ENCODE measurements at regions not wholly inside any gene's neighbourhood (a gene's known extent, or its start where the extent isn't known, plus 50 kb on each side); places are given as distances from the start of the nearest gene placed in this dataset.

DNA sequence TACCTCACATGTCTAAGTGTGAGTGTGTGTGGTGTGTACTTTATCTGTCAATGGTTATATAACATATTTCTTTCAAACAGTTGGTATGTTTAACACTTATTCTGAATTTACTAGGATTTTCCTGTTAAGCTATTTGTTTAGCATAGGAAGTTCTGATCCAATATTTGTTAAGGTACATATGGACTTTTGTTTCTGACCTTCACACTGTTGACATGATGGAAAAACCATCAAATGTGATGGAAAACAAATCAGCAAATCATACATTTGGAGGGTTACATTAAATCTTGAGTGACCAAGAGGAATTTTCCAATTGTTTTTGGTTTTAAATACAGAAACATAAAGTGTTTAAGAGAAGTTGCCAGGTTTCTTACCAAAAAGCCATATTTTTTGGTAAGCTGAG lies 638.9 kb downstream of the STK39 start:
- TF ChIP-seq, protein P1, sequence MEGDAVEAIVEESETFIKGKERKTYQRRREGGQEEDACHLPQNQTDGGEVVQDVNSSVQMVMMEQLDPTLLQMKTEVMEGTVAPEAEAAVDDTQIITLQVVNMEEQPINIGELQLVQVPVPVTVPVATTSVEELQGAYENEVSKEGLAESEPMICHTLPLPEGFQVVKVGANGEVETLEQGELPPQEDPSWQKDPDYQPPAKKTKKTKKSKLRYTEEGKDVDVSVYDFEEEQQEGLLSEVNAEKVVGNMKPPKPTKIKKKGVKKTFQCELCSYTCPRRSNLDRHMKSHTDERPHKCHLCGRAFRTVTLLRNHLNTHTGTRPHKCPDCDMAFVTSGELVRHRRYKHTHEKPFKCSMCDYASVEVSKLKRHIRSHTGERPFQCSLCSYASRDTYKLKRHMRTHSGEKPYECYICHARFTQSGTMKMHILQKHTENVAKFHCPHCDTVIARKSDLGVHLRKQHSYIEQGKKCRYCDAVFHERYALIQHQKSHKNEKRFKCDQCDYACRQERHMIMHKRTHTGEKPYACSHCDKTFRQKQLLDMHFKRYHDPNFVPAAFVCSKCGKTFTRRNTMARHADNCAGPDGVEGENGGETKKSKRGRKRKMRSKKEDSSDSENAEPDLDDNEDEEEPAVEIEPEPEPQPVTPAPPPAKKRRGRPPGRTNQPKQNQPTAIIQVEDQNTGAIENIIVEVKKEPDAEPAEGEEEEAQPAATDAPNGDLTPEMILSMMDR (IDR thresholded peaks at IDR 0.05): no peak

DNA sequence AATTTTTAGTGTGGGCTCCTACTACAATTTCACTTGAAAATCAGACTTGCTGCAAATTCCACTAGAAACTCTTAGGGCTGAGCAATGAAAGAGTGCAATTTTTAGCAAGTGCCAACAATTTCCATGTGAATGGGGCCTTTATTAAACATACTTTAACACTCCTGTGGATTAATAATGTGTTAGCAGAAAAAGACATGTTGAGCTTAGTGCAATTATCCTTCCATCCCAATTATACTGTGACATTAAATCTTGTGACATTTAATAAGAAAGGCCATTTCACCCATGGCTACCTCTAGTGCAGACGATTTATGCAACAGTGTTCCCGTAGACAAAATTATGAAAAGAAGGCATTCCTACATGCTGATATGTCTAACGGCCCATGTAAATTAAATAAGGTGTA lies 639.7 kb downstream of the STK39 start:
- TF ChIP-seq, protein P1 (IDR thresholded peaks at IDR 0.05): no peak

DNA sequence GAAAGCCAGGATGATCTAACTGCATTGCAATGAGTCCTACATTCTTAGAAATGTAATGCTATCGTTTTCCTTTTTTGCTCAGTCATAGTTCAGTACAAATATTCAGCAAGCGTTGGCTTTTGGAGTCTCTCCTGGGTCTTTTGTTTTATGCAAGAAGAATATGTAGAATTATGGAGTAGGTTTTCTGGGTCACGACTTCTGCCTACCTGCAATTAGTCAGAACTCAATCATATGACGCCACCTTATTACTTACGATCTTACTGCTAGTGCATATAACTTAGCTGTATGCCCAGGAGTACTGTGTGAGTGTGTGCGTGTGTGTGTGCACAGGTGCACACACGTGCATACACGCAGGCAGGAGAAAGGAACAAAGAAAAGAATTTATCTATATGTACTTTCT lies 640.2 kb downstream of the STK39 start:
- TF ChIP-seq, protein P1 (IDR thresholded peaks at IDR 0.05): no peak

DNA sequence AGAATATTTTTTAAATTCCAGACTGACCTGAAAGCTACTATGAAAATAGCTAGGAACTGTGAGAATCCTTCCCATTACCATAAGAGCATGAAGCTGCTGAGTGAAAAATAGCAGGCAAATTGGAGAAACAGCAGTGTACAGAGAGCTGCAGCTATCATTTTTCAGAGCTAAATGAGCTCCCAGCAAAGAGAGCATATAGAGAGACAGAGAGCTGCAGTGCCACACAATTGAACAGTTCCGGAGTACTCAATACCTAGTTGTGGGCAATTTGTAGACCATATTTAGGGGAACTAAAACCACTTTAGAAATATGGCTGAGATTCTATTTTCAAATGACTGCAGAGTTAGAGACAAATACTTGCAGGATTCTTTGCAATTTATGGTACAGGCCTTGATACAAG lies 645.3 kb downstream of the STK39 start:
- TF ChIP-seq, protein P1 (IDR thresholded peaks at IDR 0.05): no peak

DNA sequence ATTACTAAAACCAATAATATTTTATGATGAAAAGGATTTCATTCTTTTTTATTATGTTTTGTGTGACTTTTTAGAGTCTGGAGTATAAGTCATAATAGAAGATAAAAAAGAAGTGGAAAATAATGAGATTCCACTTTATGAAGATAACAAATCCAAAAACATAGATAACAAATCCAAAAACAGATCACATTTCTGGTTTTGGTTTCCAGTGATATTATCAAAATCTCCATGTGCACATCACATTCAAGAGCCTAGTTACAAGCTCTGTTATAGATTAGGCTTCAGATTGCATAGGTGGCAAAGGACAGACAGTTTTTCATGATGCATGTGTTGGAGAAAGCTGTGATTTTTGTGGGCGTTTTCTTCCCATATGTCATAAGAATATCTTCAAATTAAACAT lies 648.2 kb downstream of the STK39 start:
- TF ChIP-seq, protein P1 (IDR thresholded peaks at IDR 0.05): no peak

DNA sequence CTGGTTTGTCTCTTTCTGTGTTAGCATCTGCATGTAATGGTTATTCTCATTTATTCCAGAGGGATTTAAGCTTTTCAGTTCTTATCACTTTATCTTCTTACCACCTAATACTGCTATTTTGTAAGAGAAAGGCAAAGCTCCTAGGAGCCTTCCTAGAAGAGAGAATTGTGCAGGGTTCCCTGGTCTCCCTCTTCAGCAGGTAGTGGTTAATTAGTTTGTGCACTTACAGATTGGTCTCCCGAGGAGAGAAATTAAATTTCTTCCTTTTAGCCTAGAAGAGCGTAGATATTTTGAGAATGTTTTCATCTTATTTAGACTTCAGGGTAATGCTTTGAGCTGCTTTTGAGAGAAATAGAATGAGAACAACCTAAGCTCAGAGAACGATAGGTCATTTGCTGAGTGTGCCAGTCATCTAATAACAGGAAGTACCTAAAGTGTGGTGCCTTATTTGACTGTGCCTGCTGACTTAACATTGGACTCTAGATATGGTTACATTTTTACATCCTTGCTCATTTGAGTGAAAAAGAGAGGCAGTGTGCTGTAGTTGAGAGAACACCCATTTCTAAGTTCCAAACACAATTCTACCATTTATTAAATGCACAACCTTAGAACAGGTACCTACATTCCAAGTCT lies 651.4 kb downstream of the STK39 start:
- TF ChIP-seq, protein P1 (IDR thresholded peaks at IDR 0.05): no peak

DNA sequence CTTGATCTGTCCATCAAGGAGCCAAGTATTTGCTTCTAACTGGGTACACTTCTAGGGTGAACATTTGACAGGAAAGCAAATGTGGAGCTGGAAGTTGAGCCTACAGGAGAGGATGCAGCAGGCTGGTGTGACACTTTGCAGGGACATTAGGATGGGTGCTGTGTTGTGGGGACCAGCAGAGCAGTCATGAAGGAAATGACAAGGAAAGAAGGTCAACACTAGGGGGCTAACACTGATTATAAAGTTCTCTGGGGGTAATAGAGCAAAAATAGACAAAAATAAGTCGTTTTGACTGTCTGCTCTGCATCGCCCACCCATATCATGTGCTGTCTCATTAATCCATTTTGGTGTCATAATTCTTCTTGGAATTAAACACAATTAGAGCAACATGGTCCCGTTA lies 652.4 kb downstream of the STK39 start:
- TF ChIP-seq, protein P1 (IDR thresholded peaks at IDR 0.05): no peak

DNA sequence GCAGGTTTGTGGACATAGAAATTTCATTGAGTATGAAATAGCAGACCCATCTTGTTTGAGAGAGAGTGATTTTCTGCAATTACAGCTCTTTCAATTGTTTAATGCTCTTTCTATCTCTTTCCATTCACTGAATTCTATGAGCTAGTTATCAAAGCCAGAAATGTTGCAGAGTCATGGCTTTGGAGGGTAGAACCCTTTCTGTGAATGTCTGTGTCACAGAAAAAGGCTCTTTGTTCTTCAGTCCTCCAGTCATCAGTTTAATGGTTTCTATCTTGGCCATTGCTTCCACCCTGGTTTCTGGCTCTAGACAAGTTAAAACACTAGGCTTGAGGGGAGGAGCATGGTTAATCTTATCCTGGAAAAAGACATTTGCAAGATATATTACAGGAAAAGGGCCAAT lies 655.0 kb downstream of the STK39 start:
- TF ChIP-seq, protein P1 (IDR thresholded peaks at IDR 0.05): no peak
